NCI-H2196 (cell line): ENCODE measurements at regions not wholly inside any gene's neighbourhood (a gene's known extent, or its start where the extent isn't known, plus 50 kb on each side); places are given as distances from the start of the nearest gene placed in this dataset.
"Not testable (repeated sequence)": the region's sequence is repeated elsewhere in the genome, so short reads cannot be mapped to it uniquely, and the experiment has no call there.

ENCODE experiments used
- DNase-seq: peaks from one replicate; lab custom pipeline; 2025; ENCODE audit not compliant: unreplicated experiment; lab: John Stamatoyannopoulos, UW

DNA sequence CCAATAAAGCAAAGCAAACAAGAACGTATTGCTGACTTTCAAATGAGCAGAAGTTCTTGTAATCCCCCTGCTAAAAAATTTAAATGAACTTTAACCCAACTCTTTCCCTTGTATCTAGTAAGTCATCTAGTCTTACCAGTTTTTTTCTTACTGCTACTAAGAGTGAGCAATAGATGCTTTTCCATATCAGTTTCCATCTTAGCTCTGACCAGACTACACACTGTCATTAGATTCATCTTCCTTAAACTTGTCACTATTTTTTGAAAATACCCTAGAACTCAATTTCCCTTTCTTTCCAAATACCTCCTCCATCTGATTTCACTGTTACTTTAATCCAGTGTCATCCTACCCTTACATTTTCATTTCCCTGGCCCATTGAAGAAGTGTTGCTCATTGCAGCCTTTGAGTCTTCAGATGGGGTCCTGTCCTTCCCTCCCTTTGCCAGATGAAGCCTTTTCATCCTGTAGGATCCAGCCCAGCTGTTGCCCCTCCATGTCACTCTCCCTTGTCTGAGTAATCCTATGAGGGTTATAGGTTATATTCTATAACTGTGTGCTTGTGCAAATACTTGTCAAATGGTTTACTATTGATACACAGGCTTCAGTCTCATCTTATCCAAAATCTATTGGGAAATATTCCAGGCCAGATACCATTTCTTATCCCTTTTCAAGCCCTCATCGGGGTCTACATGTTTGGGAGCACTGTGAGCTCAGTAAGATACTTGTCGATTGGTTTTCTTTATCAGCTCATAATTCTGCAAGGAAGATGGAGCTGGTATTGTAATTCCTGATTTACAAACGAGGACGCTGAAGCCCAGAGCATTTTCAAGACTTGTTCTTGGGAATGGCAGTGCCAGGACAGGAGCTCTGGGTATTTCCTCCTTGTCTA is 51.5 kb upstream of the ITGB1 start:
- no peak for DNase-seq

DNA sequence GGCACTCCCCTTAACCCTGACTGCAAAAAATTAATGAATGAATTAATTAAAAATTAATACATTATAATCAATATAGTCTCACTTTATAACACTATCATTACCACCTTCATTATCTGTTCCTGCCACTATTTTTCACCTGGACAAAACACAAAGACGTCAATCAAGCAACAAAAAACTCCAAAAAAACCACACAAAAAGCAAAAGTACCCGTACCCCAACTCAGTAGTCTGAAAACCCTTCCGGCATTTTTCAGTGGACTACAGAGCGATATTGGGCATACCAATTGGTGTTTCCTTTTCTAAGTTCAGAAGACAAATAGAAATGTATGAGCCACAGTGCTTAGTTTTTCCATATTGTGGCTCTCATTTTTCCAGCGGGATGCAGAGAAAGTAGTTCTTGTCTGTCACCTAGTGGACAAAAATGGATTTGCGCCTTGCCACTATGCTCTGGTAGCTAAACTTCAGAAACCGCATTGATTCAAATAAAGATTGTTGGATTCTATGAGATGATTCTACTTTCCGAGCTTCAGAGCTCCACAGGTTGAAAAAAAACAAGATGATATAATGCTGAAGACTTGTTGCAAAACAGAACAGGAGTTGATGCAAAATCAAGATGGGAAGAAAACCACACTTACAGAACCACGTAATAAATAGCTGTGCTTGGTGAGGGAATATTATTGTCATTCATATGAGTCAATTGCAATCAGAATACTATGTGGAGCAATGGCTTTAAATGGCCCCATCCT is 50.6 kb upstream of the ITGB1 start:
- peak; percentile 55 for DNase-seq

DNA sequence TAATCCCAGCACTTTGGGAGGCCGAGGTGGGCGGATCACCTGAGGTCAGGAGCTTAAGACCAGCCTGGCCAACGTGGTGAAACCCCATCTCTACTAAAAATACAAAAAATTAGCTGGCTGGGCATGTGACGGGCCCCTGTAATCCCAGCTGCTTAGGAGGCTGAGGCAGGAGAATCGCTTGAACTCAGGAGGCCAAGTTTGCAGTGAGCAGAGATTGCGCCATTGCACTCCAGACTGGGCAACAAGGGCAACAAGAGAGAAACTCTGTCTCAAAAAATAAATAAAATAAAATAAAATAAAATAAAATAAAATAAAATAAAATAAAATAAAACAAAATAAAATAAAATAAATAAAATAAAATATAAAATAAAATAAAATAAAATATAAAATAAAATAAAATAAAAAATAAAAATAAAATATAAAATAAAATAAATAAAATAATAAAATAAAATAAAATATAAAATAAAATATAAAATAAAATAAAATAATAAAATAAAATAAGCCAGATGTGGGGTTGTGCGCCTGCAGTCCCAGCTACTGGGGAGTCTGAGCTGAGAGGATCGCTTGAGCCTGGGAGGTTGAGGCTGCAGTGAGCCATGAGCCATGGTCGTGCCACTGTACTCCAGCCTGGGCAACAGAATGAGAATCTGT is 49.8 kb upstream of the ITGB1 start:
- DNase-seq, result not testable (repeated sequence)
